OCI-LY3 (cell line): ENCODE measurements at regions not wholly inside any gene's neighbourhood (a gene's known extent, or its start where the extent isn't known, plus 50 kb on each side); places are given as distances from the start of the nearest gene placed in this dataset.

Experiments
- H2AFZ ChIP-seq: fragments of 200-600, 300-600 bp; shearing (Covaris generic); 2 replicates; pipeline ENCODE4 v1.6.0; 2014; ENCODE audit warnings: antibody characterized with exemption, low read depth, low read length
- H3K27ac ChIP-seq: fragments of 200-600, 300-600 bp; sonication (generic); 2 replicates; pipeline ENCODE4 v1.5.1; 2014; ENCODE audit warnings: mild to moderate bottlenecking, low read length, moderate library complexity, mixed read lengths
- H3K27me3 ChIP-seq: fragments of 200-600, 300-600 bp; sonication (generic); 2 replicates; pipeline ENCODE4 v1.6.1; 2014; ENCODE audit warnings: low read depth, low read length, mixed read lengths
- H3K36me3 ChIP-seq: fragments of 200-600, 300-600 bp; sonication (generic); replicated peaks from 2 replicates; pipeline ENCODE3; 2014; ENCODE audit warnings: low read depth, low read length, mixed read lengths
- H3K4me1 ChIP-seq: fragments of 300-600, 200-600 bp; sonication (generic); 2 replicates; pipeline ENCODE4 v1.6.1; 2014; ENCODE audit warnings: low read length, mixed read lengths
- H3K4me2 ChIP-seq: fragments of 200-600, 300-600 bp; sonication (generic); 2 replicates; pipeline ENCODE4 v1.6.1; 2014; ENCODE audit warnings: low read length, mixed read lengths
- H3K4me3 ChIP-seq: fragments of 300-600, 200-600 bp; sonication (generic); 2 replicates; pipeline ENCODE4 v1.5.1; 2014; ENCODE audit warnings: antibody characterized with exemption, mild to moderate bottlenecking, low read length, moderate library complexity
- H3K79me2 ChIP-seq: fragments of 300-600, 200-600 bp; shearing (Covaris generic); 2 replicates; pipeline ENCODE4 v1.6.1; 2014; ENCODE audit warnings: mild to moderate bottlenecking, low read length, mixed read lengths
- H3K9ac ChIP-seq: fragments of 300-600, 200-600 bp; shearing (Covaris generic); 2 replicates; pipeline ENCODE4 v1.6.0; 2014; ENCODE audit warnings: mild to moderate bottlenecking, low read length, moderate library complexity
- H3K9me3 ChIP-seq: fragments of 200-600, 300-600 bp; shearing (Covaris generic); 2 replicates; pipeline ENCODE4 v1.6.1; 2014; ENCODE audit warnings: low read length, mixed read lengths; ENCODE audit not compliant: insufficient read depth
- H4K20me1 ChIP-seq: fragments of 200-600, 300-600 bp; sonication (generic); 2 replicates; pipeline ENCODE4 v1.6.1; 2016; ENCODE audit warnings: low read length, mixed read lengths; ENCODE audit not compliant: insufficient read depth
- EZH2phosphoT487 ChIP-seq: fragments of 200-600 bp; shearing (Covaris generic); IDR thresholded peaks from 2 replicates; pipeline ENCODE4 v1.6.1; 2018; ENCODE audit warnings: antibody characterized with exemption, mixed run types, low read depth
- TF ChIP-seq, protein P1 (sequence below): fragments of 200-600, 300-600 bp; sonication (generic); IDR thresholded peaks from 2 replicates; pipeline ENCODE4 v1.5.1; 2014; ENCODE audit warnings: antibody characterized with exemption, low read length, low read depth

DNA sequence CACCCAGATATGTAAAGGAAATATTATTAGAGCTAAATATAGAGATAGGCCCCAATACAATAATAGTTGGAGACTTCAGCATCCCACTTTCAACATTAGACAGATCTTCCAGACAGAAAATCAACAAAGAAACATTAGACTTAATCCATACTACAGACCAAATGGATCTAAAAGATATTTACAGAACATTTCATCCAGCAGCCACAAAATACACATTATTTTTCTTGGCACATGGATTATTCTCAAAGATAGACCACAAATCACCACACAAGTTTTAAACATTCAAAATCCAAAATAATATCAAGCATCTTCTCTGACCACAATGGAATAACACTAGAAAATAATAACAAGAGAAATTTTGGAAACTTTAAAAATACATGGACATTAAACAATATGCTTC, 1159.1 kb upstream of the CITED2 start:
- Histone ChIP-seq H3K27me3 (no peaks in the 10 kb centered on the region), H3K4me2 (no peak overlapping the region), H3K36me3 (no peaks in the 10 kb centered on the region), H3K4me3 (no peak overlapping the region), H3K4me1 (no peaks in the 10 kb centered on the region), H3K79me2 (no peaks in the 10 kb centered on the region), H3K9ac (no peak overlapping the region), H2AFZ (no peak overlapping the region), H3K9me3 (no peaks in the 10 kb centered on the region; the same call in 1 of the 2 replicates), H3K27ac (no peak overlapping the region), H4K20me1 (no peaks in the 10 kb centered on the region)
- TF ChIP-seq EZH2phosphoT487: no peak
- TF ChIP-seq, protein P1, sequence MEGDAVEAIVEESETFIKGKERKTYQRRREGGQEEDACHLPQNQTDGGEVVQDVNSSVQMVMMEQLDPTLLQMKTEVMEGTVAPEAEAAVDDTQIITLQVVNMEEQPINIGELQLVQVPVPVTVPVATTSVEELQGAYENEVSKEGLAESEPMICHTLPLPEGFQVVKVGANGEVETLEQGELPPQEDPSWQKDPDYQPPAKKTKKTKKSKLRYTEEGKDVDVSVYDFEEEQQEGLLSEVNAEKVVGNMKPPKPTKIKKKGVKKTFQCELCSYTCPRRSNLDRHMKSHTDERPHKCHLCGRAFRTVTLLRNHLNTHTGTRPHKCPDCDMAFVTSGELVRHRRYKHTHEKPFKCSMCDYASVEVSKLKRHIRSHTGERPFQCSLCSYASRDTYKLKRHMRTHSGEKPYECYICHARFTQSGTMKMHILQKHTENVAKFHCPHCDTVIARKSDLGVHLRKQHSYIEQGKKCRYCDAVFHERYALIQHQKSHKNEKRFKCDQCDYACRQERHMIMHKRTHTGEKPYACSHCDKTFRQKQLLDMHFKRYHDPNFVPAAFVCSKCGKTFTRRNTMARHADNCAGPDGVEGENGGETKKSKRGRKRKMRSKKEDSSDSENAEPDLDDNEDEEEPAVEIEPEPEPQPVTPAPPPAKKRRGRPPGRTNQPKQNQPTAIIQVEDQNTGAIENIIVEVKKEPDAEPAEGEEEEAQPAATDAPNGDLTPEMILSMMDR: no peak

DNA sequence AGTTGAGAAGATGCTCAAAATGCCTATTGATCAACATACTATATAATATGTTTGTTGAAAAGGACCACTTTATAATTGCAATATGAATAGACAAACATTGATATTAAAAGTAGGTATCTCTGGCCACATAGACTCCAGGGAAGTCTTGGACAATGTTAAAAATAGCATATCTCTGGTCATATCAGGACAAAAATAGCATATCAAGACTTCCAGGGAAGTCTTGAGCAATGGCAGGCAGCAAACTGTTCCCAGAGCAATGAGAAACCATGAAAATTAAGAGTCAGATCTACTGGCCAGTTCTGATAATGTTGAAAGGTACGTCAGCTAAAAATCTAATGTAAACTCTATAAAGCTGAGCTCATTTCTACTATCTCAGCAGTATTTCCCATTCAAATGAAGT, 1130.3 kb upstream of the CITED2 start:
- H3K9ac ChIP-seq: no peak overlapping the region
- TF ChIP-seq EZH2phosphoT487: no peak
- TF ChIP-seq, protein P1: no peak
- H3K27me3 ChIP-seq: no peaks in the 10 kb centered on the region
- no peaks in the 10 kb centered on the region for H3K79me2 ChIP-seq
- no peak overlapping the region for H3K4me3 ChIP-seq
- no peak overlapping the region for H3K4me2 ChIP-seq
- H4K20me1 ChIP-seq: no peaks in the 10 kb centered on the region
- H3K36me3 ChIP-seq: no peaks in the 10 kb centered on the region
- H3K4me1 ChIP-seq: peaks cover 5% of the 10 kb centered on the region
- H3K27ac ChIP-seq: no peak overlapping the region
- H3K9me3 ChIP-seq: no peaks in the 10 kb centered on the region
- H2AFZ ChIP-seq: no peak overlapping the region

DNA sequence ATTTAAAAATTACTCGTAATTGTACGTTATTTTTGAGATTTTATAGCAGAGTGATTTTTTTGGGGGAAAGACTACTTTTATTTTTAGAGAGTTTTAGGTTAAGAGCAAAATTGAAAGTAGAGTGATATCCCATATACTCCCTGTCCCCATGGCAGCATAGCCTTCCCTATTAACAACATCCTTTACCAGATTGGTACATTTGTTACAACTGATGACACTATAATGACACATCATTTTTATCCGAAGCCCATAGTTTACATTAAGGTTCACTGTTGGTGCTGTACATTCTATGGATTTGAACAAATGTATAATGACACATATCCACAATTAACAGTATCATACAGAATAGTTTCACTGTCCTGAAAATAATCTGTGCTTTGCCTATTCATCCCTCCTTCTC, 1126.4 kb upstream of the CITED2 start:
- H4K20me1 ChIP-seq: no peaks in the 10 kb centered on the region
- no peak overlapping the region for H3K9ac ChIP-seq
- TF ChIP-seq EZH2phosphoT487: no peak
- TF ChIP-seq, protein P1: no peak

DNA sequence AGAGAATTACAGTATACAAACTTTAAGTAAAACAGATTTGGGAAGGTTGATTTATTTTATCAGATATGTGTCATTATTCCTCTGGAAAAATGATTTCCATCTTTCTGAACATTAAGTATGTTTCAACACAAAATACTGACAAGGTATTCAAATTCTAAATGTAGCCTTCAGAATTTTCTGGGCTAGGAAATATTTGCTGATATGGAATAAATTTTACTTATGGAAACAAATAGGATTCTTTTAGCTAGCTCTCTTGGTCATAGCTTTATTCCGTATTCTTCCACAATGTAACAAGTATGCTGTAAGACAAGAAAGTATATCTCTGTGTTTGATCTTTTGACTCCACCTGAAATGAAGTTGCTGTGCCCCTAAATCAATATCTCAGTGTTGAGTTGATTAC, 1125.2 kb upstream of the CITED2 start:
- Histone ChIP-seq H3K9ac (no peak overlapping the region), H3K79me2 (no peaks in the 10 kb centered on the region), H3K4me1 (no peaks in the 10 kb centered on the region), H3K27me3 (no peaks in the 10 kb centered on the region), H3K36me3 (no peaks in the 10 kb centered on the region), H3K4me3 (no peak overlapping the region), H3K9me3 (no peaks in the 10 kb centered on the region), H3K27ac (no peak overlapping the region), H2AFZ (no peak overlapping the region), H4K20me1 (no peaks in the 10 kb centered on the region), H3K4me2 (no peak overlapping the region)
- no peak for TF ChIP-seq EZH2phosphoT487
- TF ChIP-seq, protein P1: no peak

More for the DNA sequence above, 1126.4 kb upstream of the CITED2 start:
- no peaks in the 10 kb centered on the region for H3K36me3 ChIP-seq
- no peaks in the 10 kb centered on the region for H3K9me3 ChIP-seq
- H3K4me3 ChIP-seq: no peak overlapping the region
- H3K4me2 ChIP-seq: no peak overlapping the region
- H3K27me3 ChIP-seq: no peaks in the 10 kb centered on the region
- H3K4me1 ChIP-seq: peaks cover 5% of the 10 kb centered on the region
- no peak overlapping the region for H3K27ac ChIP-seq
- no peaks in the 10 kb centered on the region for H3K79me2 ChIP-seq
- no peak overlapping the region for H2AFZ ChIP-seq
